GM18505 (cell line): ENCODE measurements at regions not wholly inside any gene's neighbourhood (a gene's known extent, or its start where the extent isn't known, plus 50 kb on each side); places are given as distances from the start of the nearest gene placed in this dataset.

Source experiments
- ATAC-seq: cut with Tn5 transposase; IDR thresholded peaks from one replicate; pipeline ENCODE4 v1.9.1; 2021; ENCODE audit not compliant: unreplicated experiment
- POLR2A ChIP-seq: IDR thresholded peaks from 4 replicates; pipeline ENCODE4 v1.6.1; 2011; ENCODE audit warnings: borderline replicate concordance; ENCODE audit not compliant: insufficient read depth, insufficient read length; ENCODE audit errors: extremely low read depth

- TF ChIP-seq POLR2A, result no peak
- ATAC-seq, result no peak
These were observed 350.0 kb upstream of the GATB start for GRCh38 chr4:152110780-152111179.

- no peak for TF ChIP-seq POLR2A
These were observed 349.0 kb upstream of the GATB start for GRCh38 chr4:152109531-152110509.

GRCh38 chr4:152107736-152108500, 347.1 kb upstream of the GATB start:
- no peak for TF ChIP-seq POLR2A
- ATAC-seq, result no peak

More at GRCh38 chr4:152109531-152110509, 349.0 kb upstream of the GATB start:
- no peak for ATAC-seq

DNA sequence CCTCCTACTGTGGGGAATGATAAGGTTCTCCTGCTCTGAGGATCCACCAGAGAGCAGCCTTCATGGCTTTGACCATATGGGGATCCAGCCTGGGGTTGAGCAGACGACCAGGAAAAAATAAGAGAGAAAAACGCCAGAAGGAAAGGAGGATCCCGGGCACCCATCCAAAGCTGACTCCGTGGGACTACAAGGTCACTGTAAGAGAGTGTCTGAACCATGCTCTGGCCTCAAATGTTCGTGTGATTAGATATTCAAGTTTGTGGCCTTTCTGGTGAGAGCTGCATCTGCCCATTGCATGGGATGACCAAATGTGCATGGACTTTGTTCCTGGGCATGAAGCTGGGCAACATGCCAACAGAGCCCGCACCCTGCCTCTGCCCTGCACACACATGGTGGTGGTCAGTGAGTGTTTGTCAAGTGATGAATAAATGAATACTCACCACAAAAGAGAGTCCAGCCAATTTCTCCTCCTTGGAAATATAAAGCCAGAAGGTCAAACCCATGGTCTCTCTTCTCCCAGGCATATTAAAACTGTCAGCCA, 346.0 kb upstream of the GATB start:
- TF ChIP-seq POLR2A, result no peak
- no peak for ATAC-seq

DNA sequence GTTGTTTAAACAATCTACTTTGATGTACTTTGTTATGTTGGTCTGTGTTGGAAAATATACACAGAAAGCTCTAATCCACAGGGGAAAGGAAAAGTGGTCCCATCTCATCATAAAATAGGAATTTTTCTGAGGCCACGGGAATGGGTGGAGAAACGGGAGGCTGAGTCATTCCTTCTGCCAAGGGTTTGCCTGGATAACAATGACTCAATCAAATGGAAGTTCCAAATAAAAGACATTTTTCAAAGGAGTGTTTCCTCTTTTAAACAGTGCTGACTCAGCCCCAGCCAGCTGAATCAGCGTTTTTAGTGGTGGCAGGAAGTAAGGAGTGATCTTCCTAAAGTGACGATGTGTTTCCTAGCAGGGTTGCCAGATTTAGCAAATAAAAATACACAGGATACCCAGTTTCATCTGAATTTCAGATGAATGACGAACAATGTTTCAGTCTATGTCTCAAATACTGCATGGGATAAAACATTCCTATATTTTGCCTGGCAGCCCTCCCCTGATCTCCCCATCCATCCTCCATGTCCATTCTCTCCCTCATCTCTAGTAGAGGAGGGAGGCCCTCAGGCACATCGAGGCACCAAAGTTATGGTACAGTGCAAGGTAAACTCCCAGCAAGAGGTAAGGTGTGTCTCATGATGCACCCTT, 345.4 kb upstream of the GATB start:
- TF ChIP-seq POLR2A, result no peak
- ATAC-seq, result no peak

- TF ChIP-seq POLR2A, result no peak
- ATAC-seq, result no peak
These were observed 344.1 kb upstream of the GATB start for GRCh38 chr4:152104901-152105357.

- no peak for ATAC-seq
- no peak for TF ChIP-seq POLR2A
These were observed 343.5 kb upstream of the GATB start for GRCh38 chr4:152104356-152104755.

DNA sequence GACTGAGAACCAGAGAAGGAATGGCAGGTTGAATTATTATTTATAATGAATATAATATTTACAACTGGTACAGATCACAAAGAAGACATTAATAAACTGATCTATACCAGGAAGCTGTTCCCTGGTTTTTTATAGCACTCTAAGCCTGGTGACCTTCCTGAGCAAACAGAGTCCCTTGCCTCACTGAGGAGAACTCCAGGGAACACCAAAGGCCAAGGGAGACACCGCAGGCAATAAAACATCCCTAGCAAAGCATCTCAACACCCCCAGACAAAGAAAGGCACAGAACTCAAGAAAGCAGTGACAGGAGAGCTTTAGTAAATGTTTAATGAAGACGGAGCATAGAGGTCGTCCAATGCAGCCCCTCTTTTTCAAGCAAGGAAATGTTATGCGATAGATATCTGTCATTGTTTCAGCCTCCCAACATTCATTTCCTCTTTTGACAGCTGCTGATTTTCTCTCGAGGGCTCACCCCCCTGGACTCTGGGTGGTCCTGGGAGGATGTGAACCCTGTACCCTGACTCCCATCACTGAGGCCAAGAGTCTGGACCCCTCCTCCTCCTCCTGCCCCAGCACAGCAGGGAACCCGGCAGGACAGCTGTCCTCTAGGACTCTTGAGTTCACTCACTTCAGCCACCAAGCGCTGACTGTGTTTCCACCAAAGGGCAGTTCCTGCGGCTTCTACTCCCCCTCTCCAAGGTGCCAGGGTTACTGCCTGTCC, 342.5 kb upstream of the GATB start:
- no peak for ATAC-seq
- no peak for TF ChIP-seq POLR2A

DNA sequence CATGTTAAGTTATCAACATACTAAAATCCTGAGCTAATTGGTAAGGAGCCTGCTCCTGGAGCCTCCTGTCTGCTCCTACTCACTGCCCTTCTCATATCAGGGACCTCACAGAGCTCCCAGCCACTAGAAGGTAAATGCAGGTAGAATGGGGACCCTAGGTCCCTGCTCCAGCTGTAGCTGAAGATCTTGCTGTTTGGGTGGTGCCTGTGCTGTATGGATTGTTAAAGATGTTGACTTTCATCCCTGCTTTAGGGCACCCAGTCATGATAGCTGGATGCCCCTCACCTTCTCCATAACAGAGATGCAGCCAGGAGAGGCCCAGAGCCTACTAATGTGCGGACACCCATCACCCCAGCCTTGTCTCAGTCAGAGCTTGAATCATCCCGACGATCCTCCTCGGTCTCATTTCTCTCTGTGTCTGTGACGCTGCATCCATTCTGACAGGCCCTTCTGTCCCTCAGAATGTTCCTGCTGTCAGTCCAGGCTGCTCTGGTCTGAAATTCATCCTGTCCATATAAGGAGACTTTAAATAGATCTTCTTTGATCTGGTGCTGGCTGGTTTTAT, 341.7 kb upstream of the GATB start:
- no peak for TF ChIP-seq POLR2A
- no peak for ATAC-seq

DNA sequence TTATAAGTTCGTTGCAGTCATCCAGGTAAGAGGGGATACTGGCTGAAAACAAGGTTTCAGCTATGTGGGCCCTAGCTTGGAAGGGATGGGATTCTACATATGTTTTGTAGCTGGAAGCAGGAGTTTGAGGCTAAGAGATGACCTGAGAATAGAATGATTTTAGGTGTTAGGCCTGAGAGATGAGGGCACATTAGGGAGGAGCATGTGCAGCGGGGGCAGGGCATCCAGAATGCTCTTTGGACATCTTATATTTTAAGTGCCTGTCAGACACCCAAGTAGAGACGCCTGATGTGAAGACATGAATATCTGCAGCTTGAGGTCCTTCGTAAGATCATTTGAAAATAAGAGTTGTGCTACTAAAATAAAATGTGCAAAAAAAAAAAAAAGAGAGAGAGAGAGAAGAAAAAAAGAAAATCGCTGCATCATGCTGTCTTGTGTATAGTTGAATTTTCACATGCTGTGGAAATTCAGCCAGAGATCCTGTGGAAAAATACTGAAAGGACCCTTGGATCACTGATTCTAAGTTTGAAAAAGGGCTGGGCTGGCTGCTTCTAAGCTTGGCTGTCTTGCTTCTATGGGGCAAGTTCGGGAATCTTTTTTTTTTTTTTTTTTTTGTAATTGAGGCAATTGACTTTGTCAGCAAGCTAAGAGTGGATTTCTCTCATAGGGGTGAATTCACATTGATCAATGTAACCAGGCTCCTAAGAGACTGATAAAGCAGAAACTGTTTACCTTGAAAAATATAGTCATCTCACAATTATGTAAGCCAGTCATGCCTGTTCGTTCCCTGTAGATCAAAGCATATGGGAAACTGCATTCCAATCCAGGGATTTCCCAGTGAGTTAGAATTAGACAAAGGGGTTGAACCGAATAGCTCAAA, 341.0 kb upstream of the GATB start:
- no peak for ATAC-seq

More for the DNA sequence above, 341.0 kb upstream of the GATB start:
- TF ChIP-seq POLR2A, result no peak
